Breast epithelium (tissue), 3 donors: ENCODE measurements at regions not wholly inside any gene's neighbourhood (a gene's known extent, or its start where the extent isn't known, plus 50 kb on each side); places are given as distances from the start of the nearest gene placed in this dataset.

ENCODE experiments used
- POLR2A ChIP-seq: fragments of 450-650 bp; IDR thresholded peaks from one replicate; pipeline ENCODE4 v1.6.1; 2016; ENCODE audit warnings: antibody characterized with exemption, mild to moderate bottlenecking, moderate library complexity
- POLR2AphosphoS5 ChIP-seq, 3 donors: sonication (generic); formaldehyde crosslinking; IDR thresholded peaks; one replicate each; pipeline ENCODE4 v1.6.1; 2017; ENCODE audit warnings: antibody characterized with exemption in 3 of 3
- TF ChIP-seq, protein P1 (sequence below), 3 donors: fragments of 450-650 bp; IDR thresholded peaks; one replicate each; pipeline ENCODE4 v1.5.1; 2016 to 2017; ENCODE audit warnings: antibody characterized with exemption in 3 of 3, mild to moderate bottlenecking in 3 of 3, moderate library complexity in 3 of 3

DNA sequence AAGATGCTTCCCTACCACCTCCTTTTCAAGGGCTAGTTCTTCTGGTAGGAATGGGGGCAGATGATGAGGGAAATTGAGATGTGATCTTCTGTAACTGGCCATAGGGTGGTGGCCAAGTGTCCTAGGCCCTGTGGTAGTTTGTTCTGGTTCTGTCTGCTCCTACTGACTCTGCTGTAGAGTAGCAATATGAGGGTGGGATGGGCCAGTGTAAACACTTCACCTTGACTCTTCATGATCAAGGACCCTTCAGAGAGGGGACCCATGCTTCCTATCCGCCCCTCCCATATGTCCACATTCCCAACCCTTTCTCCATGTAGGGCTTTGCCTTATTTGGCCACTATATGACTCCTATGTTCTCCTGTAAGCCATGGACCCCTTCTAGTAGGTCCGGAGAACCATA lies 230.3 kb upstream of the SESN3 start:
- no peak for TF ChIP-seq POLR2A
- TF ChIP-seq, protein P1, sequence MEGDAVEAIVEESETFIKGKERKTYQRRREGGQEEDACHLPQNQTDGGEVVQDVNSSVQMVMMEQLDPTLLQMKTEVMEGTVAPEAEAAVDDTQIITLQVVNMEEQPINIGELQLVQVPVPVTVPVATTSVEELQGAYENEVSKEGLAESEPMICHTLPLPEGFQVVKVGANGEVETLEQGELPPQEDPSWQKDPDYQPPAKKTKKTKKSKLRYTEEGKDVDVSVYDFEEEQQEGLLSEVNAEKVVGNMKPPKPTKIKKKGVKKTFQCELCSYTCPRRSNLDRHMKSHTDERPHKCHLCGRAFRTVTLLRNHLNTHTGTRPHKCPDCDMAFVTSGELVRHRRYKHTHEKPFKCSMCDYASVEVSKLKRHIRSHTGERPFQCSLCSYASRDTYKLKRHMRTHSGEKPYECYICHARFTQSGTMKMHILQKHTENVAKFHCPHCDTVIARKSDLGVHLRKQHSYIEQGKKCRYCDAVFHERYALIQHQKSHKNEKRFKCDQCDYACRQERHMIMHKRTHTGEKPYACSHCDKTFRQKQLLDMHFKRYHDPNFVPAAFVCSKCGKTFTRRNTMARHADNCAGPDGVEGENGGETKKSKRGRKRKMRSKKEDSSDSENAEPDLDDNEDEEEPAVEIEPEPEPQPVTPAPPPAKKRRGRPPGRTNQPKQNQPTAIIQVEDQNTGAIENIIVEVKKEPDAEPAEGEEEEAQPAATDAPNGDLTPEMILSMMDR (IDR thresholded peaks at IDR 0.05), result no peak
- no peak for TF ChIP-seq POLR2AphosphoS5 (IDR thresholded peaks at IDR 0.05)
